ENCODE measurements at regions not wholly inside any gene's neighbourhood (a gene's known extent, or its start where the extent isn't known, plus 50 kb on each side); places are given as distances from the start of the nearest gene placed in this dataset.

DNA sequence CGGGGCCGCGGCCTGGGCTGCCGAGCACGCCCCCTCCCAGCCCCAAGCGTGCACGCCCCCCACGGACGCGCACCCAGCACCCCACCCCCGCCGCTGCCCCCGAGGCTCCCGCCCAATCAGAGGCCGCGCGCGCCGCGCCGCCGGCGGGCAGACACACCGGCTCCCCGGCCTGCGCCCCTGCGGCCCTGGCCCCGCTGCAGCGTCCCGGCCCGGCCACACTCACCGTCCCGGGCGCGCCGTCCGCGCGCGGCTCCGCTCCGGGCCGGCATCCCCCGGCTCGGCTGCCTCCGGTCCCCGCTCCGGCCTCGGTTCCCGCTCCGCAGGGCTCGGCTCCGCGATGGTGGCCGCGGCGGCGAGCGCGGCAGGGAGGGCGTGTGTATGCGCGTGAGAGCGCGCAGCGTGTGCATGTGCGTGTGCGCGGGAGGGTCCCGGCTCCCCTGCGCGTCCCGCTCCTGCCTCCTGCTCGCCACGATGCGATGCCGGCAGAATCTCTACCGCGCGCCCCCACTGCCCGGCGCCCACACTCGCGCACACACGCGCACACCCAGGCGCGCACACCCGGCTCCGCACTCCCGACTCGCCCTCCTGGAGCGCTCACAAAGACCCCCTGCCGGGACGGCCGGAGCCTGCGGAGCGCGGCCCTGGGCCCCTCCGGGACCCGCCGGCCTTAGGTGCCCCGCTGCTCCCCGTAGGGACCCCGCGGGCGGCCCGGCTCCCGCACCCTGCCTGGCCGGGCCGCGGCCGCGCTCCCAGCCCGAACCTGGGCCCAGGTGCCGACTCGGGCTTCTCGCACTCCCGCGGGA is 186.5 kb upstream of the LINGO1 start:
- Histone ChIP-seq H3K27ac (ENCODE audit: low read length) (no peak overlapping the region), H3K9me3 (replicated peaks; ENCODE audit: control insufficient read depth, low read depth, low read length) (no peaks in the 10 kb centered on the region), H3K36me3 (ENCODE audit: control insufficient read depth, insufficient read depth, low read length) (no peaks in the 10 kb centered on the region), H3K4me3 (ENCODE audit: low read length) (peak overlapping the region; percentile 26), H3K27me3 (ENCODE audit: control insufficient read depth, insufficient read depth, low read length) (peaks cover 59% of the 10 kb centered on the region), H3K4me1 (ENCODE audit: control insufficient read depth, insufficient read depth, low read length) (peaks cover 28% of the 10 kb centered on the region)
- peak; percentile 40 for DNase-seq
- WGBS (ENCODE audit: insufficient coverage), result under 1% methylated on average over 110 of the region's 120 CpGs

DNA sequence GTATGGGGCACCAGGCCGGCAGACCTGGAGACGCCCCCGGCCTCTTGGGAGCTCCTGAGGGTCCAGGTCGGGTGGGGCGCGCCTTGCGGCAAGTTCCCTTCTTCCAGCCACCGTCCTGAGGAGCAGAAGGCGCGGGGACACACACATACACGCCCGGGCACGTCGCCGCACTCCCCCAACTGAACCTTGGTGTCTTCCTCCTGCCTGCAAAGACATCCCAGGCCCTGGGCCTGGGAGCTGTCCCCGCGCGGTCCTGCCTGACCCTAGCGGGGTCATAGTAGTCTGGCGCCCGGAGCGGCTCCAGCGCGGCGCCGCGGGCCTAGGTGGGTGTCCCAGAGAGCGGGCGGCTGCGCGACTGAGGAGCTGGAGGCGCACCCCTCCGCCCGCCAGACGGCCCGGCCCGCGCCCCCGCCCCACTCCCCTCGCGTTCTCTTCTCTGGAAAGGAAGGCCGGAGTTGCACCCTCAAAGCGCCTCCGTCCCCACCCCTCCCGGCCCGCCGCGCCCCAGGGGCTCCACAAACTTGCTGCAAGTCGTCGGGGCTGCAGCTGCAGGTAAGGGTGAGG is 185.9 kb upstream of the LINGO1 start:
- peaks cover 59% of the 10 kb centered on the region for H3K27me3 ChIP-seq (ENCODE audit: control insufficient read depth, insufficient read depth, low read length)
- H3K4me3 ChIP-seq (ENCODE audit: low read length), result no peak overlapping the region

DNA sequence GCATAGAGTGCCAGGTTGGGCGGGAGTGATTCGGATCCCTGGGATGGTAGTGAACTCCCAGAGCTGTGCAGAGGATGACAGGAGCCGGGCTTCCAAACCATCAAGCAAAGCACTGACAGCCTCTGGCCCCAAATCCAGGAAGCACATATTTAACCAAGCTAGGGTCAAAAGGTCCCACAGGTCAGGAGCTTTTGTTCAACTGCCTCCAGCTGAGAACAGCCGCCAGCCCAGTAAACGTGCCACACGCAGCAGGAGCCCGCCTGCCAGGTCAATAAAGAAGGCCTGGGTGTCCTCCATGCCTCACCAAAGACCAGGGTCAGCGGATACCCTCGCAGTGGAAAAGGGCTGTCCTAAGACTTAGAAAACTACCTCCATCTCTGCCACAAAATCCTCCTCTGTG is 184.7 kb upstream of the LINGO1 start:
- Histone ChIP-seq H3K4me3 (ENCODE audit: low read length) (no peak overlapping the region), H3K9me3 (replicated peaks; ENCODE audit: control insufficient read depth, low read depth, low read length) (no peaks in the 10 kb centered on the region), H3K27ac (ENCODE audit: low read length) (no peak overlapping the region), H3K4me1 (ENCODE audit: control insufficient read depth, insufficient read depth, low read length) (peaks cover 32% of the 10 kb centered on the region), H3K36me3 (ENCODE audit: control insufficient read depth, insufficient read depth, low read length) (no peaks in the 10 kb centered on the region), H3K27me3 (ENCODE audit: control insufficient read depth, insufficient read depth, low read length) (peaks cover 57% of the 10 kb centered on the region)
- no peak for DNase-seq
- WGBS (ENCODE audit: insufficient coverage), result 79% methylated on average over 5 of the region's 9 CpGs

More for the DNA sequence above, 185.9 kb upstream of the LINGO1 start:
- Histone ChIP-seq H3K27ac (ENCODE audit: low read length) (no peak overlapping the region), H3K36me3 (ENCODE audit: control insufficient read depth, insufficient read depth, low read length) (no peaks in the 10 kb centered on the region), H3K9me3 (replicated peaks; ENCODE audit: control insufficient read depth, low read depth, low read length) (no peaks in the 10 kb centered on the region), H3K4me1 (ENCODE audit: control insufficient read depth, insufficient read depth, low read length) (peaks cover 28% of the 10 kb centered on the region)
- WGBS (ENCODE audit: insufficient coverage), result 8% methylated on average over 46 of the region's 50 CpGs
- no peak for DNase-seq

- Histone ChIP-seq H3K36me3 (ENCODE audit: control insufficient read depth, insufficient read depth, low read length) (no peaks in the 10 kb centered on the region), H3K9me3 (replicated peaks; ENCODE audit: control insufficient read depth, low read depth, low read length) (no peaks in the 10 kb centered on the region), H3K4me1 (ENCODE audit: control insufficient read depth, insufficient read depth, low read length) (peaks cover 36% of the 10 kb centered on the region), H3K27ac (ENCODE audit: low read length) (no peak overlapping the region), H3K27me3 (ENCODE audit: control insufficient read depth, insufficient read depth, low read length) (peaks cover 53% of the 10 kb centered on the region), H3K4me3 (ENCODE audit: low read length) (no peak overlapping the region)
- 17% methylated on average over 6 of the region's 7 CpGs for WGBS (ENCODE audit: insufficient coverage)
- no peak for DNase-seq
Measured at GRCh38 chr15:77816983-77817382, 184.3 kb upstream of the LINGO1 start.

GRCh38 chr15:77815015-77815414 is 182.3 kb upstream of the LINGO1 start:
- no peak overlapping the region for H3K4me3 ChIP-seq (ENCODE audit: low read length)
- H3K27me3 ChIP-seq (ENCODE audit: control insufficient read depth, insufficient read depth, low read length), result peaks cover 34% of the 10 kb centered on the region
- H3K27ac ChIP-seq (ENCODE audit: low read length), result no peak overlapping the region
- peak; percentile 63 for DNase-seq
- 61% methylated on average over 6 of the region's 7 CpGs for WGBS (ENCODE audit: insufficient coverage)
- H3K36me3 ChIP-seq (ENCODE audit: control insufficient read depth, insufficient read depth, low read length), result no peaks in the 10 kb centered on the region
- H3K4me1 ChIP-seq (ENCODE audit: control insufficient read depth, insufficient read depth, low read length), result peaks cover 45% of the 10 kb centered on the region
- H3K9me3 ChIP-seq (replicated peaks; ENCODE audit: control insufficient read depth, low read depth, low read length), result no peaks in the 10 kb centered on the region

DNA sequence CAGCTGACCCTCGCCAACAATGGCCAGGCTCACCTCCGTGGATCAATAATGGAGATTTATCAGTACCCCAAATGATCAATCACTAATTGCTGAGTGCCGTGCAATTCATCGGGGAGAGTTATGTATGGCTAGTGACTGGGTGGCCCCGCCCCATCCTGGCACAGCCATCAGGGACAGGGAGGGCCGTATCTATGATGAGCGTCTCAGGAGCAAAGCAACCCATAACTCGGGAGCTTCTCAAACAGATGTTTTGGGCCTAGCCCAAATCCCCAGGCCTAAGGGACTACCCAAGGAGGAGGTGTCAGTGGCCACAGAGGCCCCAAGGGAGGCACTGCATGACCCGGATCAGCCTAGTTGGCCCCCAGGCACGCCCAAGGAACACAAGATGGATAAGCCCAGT is 180.0 kb upstream of the LINGO1 start:
- Histone ChIP-seq H3K4me3 (ENCODE audit: low read length) (no peak overlapping the region), H3K27me3 (ENCODE audit: control insufficient read depth, insufficient read depth, low read length) (peaks cover 19% of the 10 kb centered on the region), H3K9me3 (replicated peaks; ENCODE audit: control insufficient read depth, low read depth, low read length) (no peaks in the 10 kb centered on the region), H3K36me3 (ENCODE audit: control insufficient read depth, insufficient read depth, low read length) (no peaks in the 10 kb centered on the region), H3K4me1 (ENCODE audit: control insufficient read depth, insufficient read depth, low read length) (peaks cover 61% of the 10 kb centered on the region), H3K27ac (ENCODE audit: low read length) (no peak overlapping the region)
- no peak for DNase-seq
- WGBS (ENCODE audit: insufficient coverage), result 49% methylated on average over 8 of the region's 10 CpGs

DNA sequence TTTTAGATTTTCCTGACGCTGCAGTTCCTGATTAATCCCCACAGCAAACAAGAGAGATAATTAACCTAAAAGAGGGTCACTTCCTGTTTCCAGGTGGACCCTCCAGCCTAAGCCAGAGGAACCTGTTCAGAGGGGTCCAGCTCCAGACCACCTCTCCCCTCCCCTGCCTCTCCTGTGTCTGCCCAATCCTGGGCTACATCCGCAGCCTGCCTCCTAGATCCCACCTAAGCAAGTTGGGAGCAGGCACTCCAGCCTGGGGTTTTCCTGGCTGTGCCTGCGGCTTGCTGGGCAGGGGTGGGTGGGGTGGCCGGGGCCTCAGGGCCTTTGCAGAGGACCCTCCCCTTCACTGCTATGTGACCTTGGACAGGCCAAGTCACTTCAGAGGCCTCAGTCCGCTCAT is 178.6 kb upstream of the LINGO1 start:
- no peak for DNase-seq
- no CpG with 5 or more reads among the region's 5 CpGs for WGBS (ENCODE audit: insufficient coverage)
- no peak overlapping the region for H3K27ac ChIP-seq (ENCODE audit: low read length)
- no peaks in the 10 kb centered on the region for H3K36me3 ChIP-seq (ENCODE audit: control insufficient read depth, insufficient read depth, low read length)
- peaks cover 72% of the 10 kb centered on the region for H3K4me1 ChIP-seq (ENCODE audit: control insufficient read depth, insufficient read depth, low read length)
- no peaks in the 10 kb centered on the region for H3K9me3 ChIP-seq (replicated peaks; ENCODE audit: control insufficient read depth, low read depth, low read length)
- H3K27me3 ChIP-seq (ENCODE audit: control insufficient read depth, insufficient read depth, low read length), result peaks cover 6% of the 10 kb centered on the region
- H3K4me3 ChIP-seq (ENCODE audit: low read length), result no peak overlapping the region

DNA sequence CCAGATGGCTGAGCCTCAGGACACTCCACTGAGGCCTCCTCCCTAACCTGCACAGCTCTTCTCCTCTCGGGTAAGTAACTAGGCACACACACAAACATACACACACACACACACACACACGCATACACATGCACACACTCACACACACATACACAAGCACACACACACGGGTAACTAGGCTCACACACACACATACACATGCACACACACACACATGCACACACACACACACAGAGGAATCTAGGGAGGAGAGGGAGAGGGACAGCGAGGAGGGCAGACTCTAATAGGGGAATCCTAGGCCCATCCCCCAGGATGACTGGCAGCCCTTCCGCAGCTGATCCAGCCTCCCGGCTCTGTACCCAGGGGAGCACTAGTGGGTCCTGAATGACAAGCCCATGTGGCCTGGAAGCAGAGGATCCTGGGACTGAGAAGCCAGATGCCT is 177.4 kb upstream of the LINGO1 start:
- Histone ChIP-seq H3K27ac (ENCODE audit: low read length) (no peak overlapping the region), H3K27me3 (ENCODE audit: control insufficient read depth, insufficient read depth, low read length) (peaks cover 4% of the 10 kb centered on the region), H3K4me3 (ENCODE audit: low read length) (no peak overlapping the region), H3K9me3 (replicated peaks; ENCODE audit: control insufficient read depth, low read depth, low read length) (no peaks in the 10 kb centered on the region), H3K36me3 (ENCODE audit: control insufficient read depth, insufficient read depth, low read length) (no peaks in the 10 kb centered on the region), H3K4me1 (ENCODE audit: control insufficient read depth, insufficient read depth, low read length) (peaks cover 63% of the 10 kb centered on the region)
- 20% methylated on average over 3 of the region's 6 CpGs for WGBS (ENCODE audit: insufficient coverage)
- DNase-seq, result peak; percentile 88

DNA sequence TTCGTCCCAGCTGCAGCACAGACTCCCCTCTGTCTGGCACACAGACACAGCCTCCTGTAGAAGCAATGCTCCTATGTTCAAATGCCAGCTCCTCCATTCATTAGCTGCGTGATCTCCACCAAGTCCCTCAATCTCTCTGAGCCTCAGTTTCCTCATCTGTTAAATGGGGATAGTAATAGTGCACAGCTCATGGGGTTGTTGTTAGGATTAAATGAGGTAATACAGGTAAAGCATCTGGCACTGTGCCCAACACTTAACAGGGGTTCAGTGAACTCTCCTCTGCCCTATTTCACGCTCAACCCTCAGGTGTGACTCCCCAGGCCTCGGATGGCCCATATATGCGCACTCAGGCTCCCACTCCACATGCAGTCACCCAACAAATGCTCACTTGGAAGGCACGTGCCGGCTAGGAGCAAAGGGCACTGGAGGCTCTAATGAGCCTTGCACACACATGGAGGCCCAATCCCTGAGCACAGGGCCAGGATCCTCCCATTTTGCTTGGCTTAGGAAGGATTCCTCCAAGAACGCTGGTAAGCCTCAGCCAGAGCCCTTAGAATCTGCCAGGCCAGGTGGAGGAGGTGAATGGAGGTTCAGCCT is 176.0 kb upstream of the LINGO1 start:
- Histone ChIP-seq H3K27me3 (ENCODE audit: control insufficient read depth, insufficient read depth, low read length) (peaks cover 5% of the 10 kb centered on the region), H3K36me3 (ENCODE audit: control insufficient read depth, insufficient read depth, low read length) (no peaks in the 10 kb centered on the region), H3K4me1 (ENCODE audit: control insufficient read depth, insufficient read depth, low read length) (peaks cover 56% of the 10 kb centered on the region), H3K9me3 (replicated peaks; ENCODE audit: control insufficient read depth, low read depth, low read length) (no peaks in the 10 kb centered on the region), H3K4me3 (ENCODE audit: low read length) (no peak overlapping the region), H3K27ac (ENCODE audit: low read length) (no peak overlapping the region)
- WGBS (ENCODE audit: insufficient coverage), result 82% methylated on average over 6 of the region's 8 CpGs
- DNase-seq, result no peak

- no peaks in the 10 kb centered on the region for H3K36me3 ChIP-seq (ENCODE audit: control insufficient read depth, insufficient read depth, low read length)
Measured at GRCh38 chr15:77808075-77808474, 175.4 kb upstream of the LINGO1 start.

More at GRCh38 chr15:77808075-77808474, 175.4 kb upstream of the LINGO1 start:
- Histone ChIP-seq H3K27me3 (ENCODE audit: control insufficient read depth, insufficient read depth, low read length) (peaks cover 3% of the 10 kb centered on the region), H3K27ac (ENCODE audit: low read length) (no peak overlapping the region), H3K9me3 (replicated peaks; ENCODE audit: control insufficient read depth, low read depth, low read length) (no peaks in the 10 kb centered on the region), H3K4me1 (ENCODE audit: control insufficient read depth, insufficient read depth, low read length) (peaks cover 56% of the 10 kb centered on the region), H3K4me3 (ENCODE audit: low read length) (no peak overlapping the region)
- DNase-seq, result peak; percentile 36
- WGBS (ENCODE audit: insufficient coverage), result 44% methylated on average over 6 of the region's 7 CpGs
